ENCODE measurements at regions not wholly inside any gene's neighbourhood (a gene's known extent, or its start where the extent isn't known, plus 50 kb on each side); places are given as distances from the start of the nearest gene placed in this dataset.

- Histone ChIP-seq H3K4me2 (ENCODE audit: low read length) (no peak overlapping the region), H4K20me1 (ENCODE audit: insufficient read depth, low read length) (no peaks in the 10 kb centered on the region), H2AFZ (ENCODE audit: low read depth, low read length) (no peak overlapping the region), H3K79me2 (ENCODE audit: low read length) (no peaks in the 10 kb centered on the region), H3K4me1 (ENCODE audit: low read length) (no peaks in the 10 kb centered on the region), H3K36me3 (replicated peaks; ENCODE audit: low read depth, low read length) (no peaks in the 10 kb centered on the region), H3K27me3 (ENCODE audit: low read depth, low read length) (peaks cover 69% of the 10 kb centered on the region), H3K4me3 (ENCODE audit: low read length) (no peak overlapping the region), H3K9me3 (ENCODE audit: insufficient read depth, low read length) (no peaks in the 10 kb centered on the region), H3K9ac (ENCODE audit: low read length) (no peak overlapping the region), H3K27ac (ENCODE audit: low read length) (no peak overlapping the region)
- TF ChIP-seq, protein P1, sequence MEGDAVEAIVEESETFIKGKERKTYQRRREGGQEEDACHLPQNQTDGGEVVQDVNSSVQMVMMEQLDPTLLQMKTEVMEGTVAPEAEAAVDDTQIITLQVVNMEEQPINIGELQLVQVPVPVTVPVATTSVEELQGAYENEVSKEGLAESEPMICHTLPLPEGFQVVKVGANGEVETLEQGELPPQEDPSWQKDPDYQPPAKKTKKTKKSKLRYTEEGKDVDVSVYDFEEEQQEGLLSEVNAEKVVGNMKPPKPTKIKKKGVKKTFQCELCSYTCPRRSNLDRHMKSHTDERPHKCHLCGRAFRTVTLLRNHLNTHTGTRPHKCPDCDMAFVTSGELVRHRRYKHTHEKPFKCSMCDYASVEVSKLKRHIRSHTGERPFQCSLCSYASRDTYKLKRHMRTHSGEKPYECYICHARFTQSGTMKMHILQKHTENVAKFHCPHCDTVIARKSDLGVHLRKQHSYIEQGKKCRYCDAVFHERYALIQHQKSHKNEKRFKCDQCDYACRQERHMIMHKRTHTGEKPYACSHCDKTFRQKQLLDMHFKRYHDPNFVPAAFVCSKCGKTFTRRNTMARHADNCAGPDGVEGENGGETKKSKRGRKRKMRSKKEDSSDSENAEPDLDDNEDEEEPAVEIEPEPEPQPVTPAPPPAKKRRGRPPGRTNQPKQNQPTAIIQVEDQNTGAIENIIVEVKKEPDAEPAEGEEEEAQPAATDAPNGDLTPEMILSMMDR (IDR thresholded peaks at IDR 0.05; ENCODE audit: low read depth, low read length), result no peak
- no peak for TF ChIP-seq EZH2phosphoT487 (IDR thresholded peaks at IDR 0.05; ENCODE audit: low read depth)
Measured at GRCh38 chr20:24796236-24796635, 152.8 kb upstream of the CST7 start.

DNA sequence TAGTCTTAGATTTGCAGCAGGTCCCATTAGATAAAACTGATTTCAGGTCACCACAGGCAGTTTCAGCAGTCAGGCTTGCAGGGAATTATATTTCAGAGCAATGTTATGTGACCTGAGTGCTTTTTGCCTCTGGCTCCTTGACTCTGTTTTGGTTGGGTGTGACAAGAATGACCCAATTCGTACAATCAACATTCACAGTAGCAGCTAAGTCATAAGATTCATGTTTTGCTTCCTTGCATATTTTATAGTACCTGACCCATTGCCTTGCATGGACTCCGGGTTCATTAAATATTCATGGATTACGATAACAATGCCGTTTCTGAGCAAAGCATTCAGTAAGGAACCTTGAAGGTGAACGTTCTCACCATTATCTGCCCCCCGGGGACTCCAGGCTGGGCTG, 152.0 kb upstream of the CST7 start:
- Histone ChIP-seq H3K4me3 (ENCODE audit: low read length) (no peak overlapping the region), H3K27ac (ENCODE audit: low read length) (no peak overlapping the region), H3K4me2 (ENCODE audit: low read length) (no peak overlapping the region), H3K36me3 (replicated peaks; ENCODE audit: low read depth, low read length) (no peaks in the 10 kb centered on the region), H3K79me2 (ENCODE audit: low read length) (no peaks in the 10 kb centered on the region), H3K4me1 (ENCODE audit: low read length) (no peaks in the 10 kb centered on the region), H3K9me3 (ENCODE audit: insufficient read depth, low read length) (no peaks in the 10 kb centered on the region), H4K20me1 (ENCODE audit: insufficient read depth, low read length) (no peaks in the 10 kb centered on the region), H3K27me3 (ENCODE audit: low read depth, low read length) (peaks cover 68% of the 10 kb centered on the region), H2AFZ (ENCODE audit: low read depth, low read length) (no peak overlapping the region), H3K9ac (ENCODE audit: low read length) (no peak overlapping the region)
- no peak for TF ChIP-seq EZH2phosphoT487 (IDR thresholded peaks at IDR 0.05; ENCODE audit: low read depth)

GRCh38 chr20:24797745-24798655, 151.1 kb upstream of the CST7 start:
- Histone ChIP-seq H3K27ac (ENCODE audit: low read length) (no peak overlapping the region), H3K27me3 (ENCODE audit: low read depth, low read length) (peaks cover 62% of the 10 kb centered on the region), H2AFZ (ENCODE audit: low read depth, low read length) (no peak overlapping the region), H3K4me2 (ENCODE audit: low read length) (no peak overlapping the region), H3K4me1 (ENCODE audit: low read length) (no peaks in the 10 kb centered on the region), H3K9ac (ENCODE audit: low read length) (no peak overlapping the region), H3K36me3 (replicated peaks; ENCODE audit: low read depth, low read length) (no peaks in the 10 kb centered on the region), H3K79me2 (ENCODE audit: low read length) (no peaks in the 10 kb centered on the region), H3K9me3 (ENCODE audit: insufficient read depth, low read length) (no peaks in the 10 kb centered on the region), H4K20me1 (ENCODE audit: insufficient read depth, low read length) (no peaks in the 10 kb centered on the region), H3K4me3 (ENCODE audit: low read length) (no peak overlapping the region)
- TF ChIP-seq EZH2phosphoT487 (IDR thresholded peaks at IDR 0.05; ENCODE audit: low read depth), result no peak
- TF ChIP-seq, protein P1 (IDR thresholded peaks at IDR 0.05; ENCODE audit: low read depth, low read length), result no peak

DNA sequence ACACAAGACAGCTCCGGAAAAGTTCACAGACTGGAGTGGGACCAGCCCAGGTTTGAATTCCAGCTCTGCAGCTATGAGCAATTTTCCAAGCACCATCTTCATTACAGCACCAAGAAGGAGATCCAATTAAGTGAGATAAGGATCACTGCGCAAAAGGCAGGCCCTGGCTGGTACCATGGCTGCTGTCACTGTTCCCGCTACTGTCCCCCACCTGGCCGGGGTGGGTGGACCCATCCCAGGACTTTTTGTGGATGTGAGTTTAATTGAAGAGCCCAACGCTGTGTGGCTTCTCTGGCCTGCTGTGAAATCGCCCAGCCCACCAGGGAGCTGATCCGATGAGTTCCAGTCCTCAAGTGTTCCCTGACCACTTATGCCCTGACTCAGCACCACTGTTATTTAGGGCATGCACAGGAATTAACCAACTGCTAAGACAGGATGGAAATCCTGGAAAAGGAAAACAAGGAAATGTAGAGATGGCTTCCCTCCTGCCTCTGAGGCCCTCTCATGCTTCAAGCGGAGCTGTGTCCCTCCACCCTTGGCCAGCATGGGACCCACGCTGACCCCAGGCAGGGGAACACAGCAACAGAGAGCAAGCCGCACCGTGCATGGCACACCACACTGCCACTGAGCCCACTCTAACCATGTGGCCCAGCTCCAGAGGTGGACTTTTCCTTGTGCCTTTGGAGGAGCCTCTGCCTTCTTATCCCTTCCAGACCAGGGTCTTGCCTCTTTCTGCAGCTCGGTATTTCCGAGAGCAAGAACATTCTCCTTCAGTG, 150.0 kb upstream of the CST7 start:
- no peak overlapping the region for H3K4me2 ChIP-seq (ENCODE audit: low read length)
- no peaks in the 10 kb centered on the region for H3K4me1 ChIP-seq (ENCODE audit: low read length)
- no peaks in the 10 kb centered on the region for H3K36me3 ChIP-seq (replicated peaks; ENCODE audit: low read depth, low read length)
- H3K9me3 ChIP-seq (ENCODE audit: insufficient read depth, low read length), result no peaks in the 10 kb centered on the region
- TF ChIP-seq EZH2phosphoT487 (IDR thresholded peaks at IDR 0.05; ENCODE audit: low read depth), result no peak
- TF ChIP-seq, protein P1 (IDR thresholded peaks at IDR 0.05; ENCODE audit: low read depth, low read length), result no peak
- H2AFZ ChIP-seq (ENCODE audit: low read depth, low read length), result no peak overlapping the region
- H3K4me3 ChIP-seq (ENCODE audit: low read length), result no peak overlapping the region
- H4K20me1 ChIP-seq (ENCODE audit: insufficient read depth, low read length), result no peaks in the 10 kb centered on the region
- no peaks in the 10 kb centered on the region for H3K79me2 ChIP-seq (ENCODE audit: low read length)
- no peak overlapping the region for H3K9ac ChIP-seq (ENCODE audit: low read length)
- H3K27ac ChIP-seq (ENCODE audit: low read length), result no peak overlapping the region
- H3K27me3 ChIP-seq (ENCODE audit: low read depth, low read length), result peaks cover 59% of the 10 kb centered on the region

Measured in OCI-LY3 (cell line).